ENCODE measurements at regions not wholly inside any gene's neighbourhood (a gene's known extent, or its start where the extent isn't known, plus 50 kb on each side); places are given as distances from the start of the nearest gene placed in this dataset.

GRCh38 chr6:43853066-43853650 lies 83.1 kb downstream of the VEGFA start:
- H3K9me3 ChIP-seq (ENCODE audit: insufficient read depth, low read length, severe bottlenecking), result no peaks in the 10 kb centered on the region
- H3K4me3 ChIP-seq (ENCODE audit: low read depth in 1 of 2, low read length in 2 of 2), result no peak overlapping the region
- H3K9ac ChIP-seq (ENCODE audit: low read depth, low read length), result no peak overlapping the region
- H3K27ac ChIP-seq (ENCODE audit: low read length), result no peak overlapping the region
- H3K36me3 ChIP-seq (ENCODE audit: insufficient read depth, low read length), result no peaks in the 10 kb centered on the region
- no peaks in the 10 kb centered on the region for H3K27me3 ChIP-seq (ENCODE audit: insufficient read depth, low read length, poor library complexity)
- H3K79me2 ChIP-seq (ENCODE audit: insufficient read depth, low read length), result no peaks in the 10 kb centered on the region
- no peak overlapping the region for H2AFZ ChIP-seq (ENCODE audit: low read depth, low read length)
- H3K4me1 ChIP-seq (ENCODE audit: insufficient read depth, low read length), result no peaks in the 10 kb centered on the region
- ATAC-seq (ENCODE audit: insufficient read depth, low read depth) (no peak), DNase-seq (no peak)
- no peaks in the 10 kb centered on the region for H4K20me1 ChIP-seq (ENCODE audit: insufficient read depth, low read length)
- H3K4me2 ChIP-seq (ENCODE audit: insufficient read depth, low read length), result no peak overlapping the region
- TF ChIP-seq CTCF (IDR thresholded peaks at IDR 0.05; ENCODE audit: borderline replicate concordance, extremely low read depth, low read length, poor library complexity, severe bottlenecking), result no peak
- no peak for TF ChIP-seq EZH2 (IDR thresholded peaks at IDR 0.05; ENCODE audit: borderline replicate concordance, low read depth, low read length, severe bottlenecking)

- Histone ChIP-seq H3K9ac (ENCODE audit: low read depth, low read length) (no peak overlapping the region), H3K36me3 (ENCODE audit: insufficient read depth, low read length) (no peaks in the 10 kb centered on the region), H3K79me2 (ENCODE audit: insufficient read depth, low read length) (no peaks in the 10 kb centered on the region), H3K27me3 (ENCODE audit: insufficient read depth, low read length, poor library complexity) (no peaks in the 10 kb centered on the region), H3K4me3 (ENCODE audit: low read depth in 1 of 2, low read length in 2 of 2) (no peak overlapping the region), H2AFZ (ENCODE audit: low read depth, low read length) (no peak overlapping the region), H4K20me1 (ENCODE audit: insufficient read depth, low read length) (no peaks in the 10 kb centered on the region), H3K4me1 (ENCODE audit: insufficient read depth, low read length) (no peaks in the 10 kb centered on the region), H3K9me3 (ENCODE audit: insufficient read depth, low read length, severe bottlenecking) (no peaks in the 10 kb centered on the region), H3K27ac (ENCODE audit: low read length) (no peak overlapping the region), H3K4me2 (ENCODE audit: insufficient read depth, low read length) (no peak overlapping the region)
- ATAC-seq (ENCODE audit: insufficient read depth, low read depth) (no peak), DNase-seq (no peak)
- TF ChIP-seq EZH2 (IDR thresholded peaks at IDR 0.05; ENCODE audit: borderline replicate concordance, low read depth, low read length, severe bottlenecking), result no peak
- no peak for TF ChIP-seq CTCF (IDR thresholded peaks at IDR 0.05; ENCODE audit: borderline replicate concordance, extremely low read depth, low read length, poor library complexity, severe bottlenecking)
Measured at GRCh38 chr6:43852350-43852864, 82.4 kb downstream of the VEGFA start.

- H3K9me3 ChIP-seq (ENCODE audit: insufficient read depth, low read length, severe bottlenecking), result no peaks in the 10 kb centered on the region
- H2AFZ ChIP-seq (ENCODE audit: low read depth, low read length), result no peak overlapping the region
- no peaks in the 10 kb centered on the region for H3K36me3 ChIP-seq (ENCODE audit: insufficient read depth, low read length)
- peaks cover 8% of the 10 kb centered on the region for H3K27me3 ChIP-seq (ENCODE audit: insufficient read depth, low read length, poor library complexity)
- H3K27ac ChIP-seq (ENCODE audit: low read length), result no peak overlapping the region
- no peak for TF ChIP-seq CTCF (IDR thresholded peaks at IDR 0.05; ENCODE audit: borderline replicate concordance, extremely low read depth, low read length, poor library complexity, severe bottlenecking)
- TF ChIP-seq EZH2 (IDR thresholded peaks at IDR 0.05; ENCODE audit: borderline replicate concordance, low read depth, low read length, severe bottlenecking), result no peak
- DNase-seq (no peak), ATAC-seq (ENCODE audit: insufficient read depth, low read depth) (no peak)
- no peaks in the 10 kb centered on the region for H3K79me2 ChIP-seq (ENCODE audit: insufficient read depth, low read length)
- no peak overlapping the region for H3K9ac ChIP-seq (ENCODE audit: low read depth, low read length)
- no peak overlapping the region for H3K4me3 ChIP-seq (ENCODE audit: low read depth in 1 of 2, low read length in 2 of 2)
- H4K20me1 ChIP-seq (ENCODE audit: insufficient read depth, low read length), result no peaks in the 10 kb centered on the region
- H3K4me2 ChIP-seq (ENCODE audit: insufficient read depth, low read length), result no peak overlapping the region
- H3K4me1 ChIP-seq (ENCODE audit: insufficient read depth, low read length), result no peaks in the 10 kb centered on the region
Measured at GRCh38 chr6:43851204-43851865, 81.3 kb downstream of the VEGFA start.

Data from DND-41 (cell line).